SK-N-SH (cell line): ENCODE measurements at regions not wholly inside any gene's neighbourhood (a gene's known extent, or its start where the extent isn't known, plus 50 kb on each side); places are given as distances from the start of the nearest gene placed in this dataset.

Experiments used
- CTCF ChIP-seq: fragments of 200-600 bp; sonication (generic); IDR thresholded peaks from 2 replicates; pipeline ENCODE4 v1.6.1; 2017; ENCODE audit warnings: antibody characterized with exemption, mild to moderate bottlenecking, moderate library complexity
- ELF1 ChIP-seq: IDR thresholded peaks from 2 replicates; pipeline ENCODE4 v1.4.0; 2012
- FOXJ3 ChIP-seq: sonication (generic); formaldehyde crosslinking; IDR thresholded peaks from 2 replicates; pipeline ENCODE4 v1.5.1; 2020; ENCODE audit warnings: mild to moderate bottlenecking, missing genetic modification reagents
- NRF1 ChIP-seq: IDR thresholded peaks from 2 replicates; pipeline ENCODE4 v1.6.1; 2012; ENCODE audit warnings: low read depth, mild to moderate bottlenecking, low read length
- RFX5 ChIP-seq: IDR thresholded peaks from 2 replicates; pipeline ENCODE4 v1.6.1; 2012; ENCODE audit warnings: mild to moderate bottlenecking, improper control_type of control experiment, low read length
- TAF1 ChIP-seq: IDR thresholded peaks from 2 replicates; pipeline ENCODE4 v1.6.1; 2012; ENCODE audit warnings: low read depth, mild to moderate bottlenecking, low read length, moderate library complexity, borderline replicate concordance

GRCh38 chr2:125490308-125490707, 1165.7 kb upstream of the GYPC start:
- no peak for TF ChIP-seq CTCF
- no peak for TF ChIP-seq ELF1
- TF ChIP-seq TAF1, result no peak
- TF ChIP-seq FOXJ3 (CRISPR knock-in tag), result no peak
- TF ChIP-seq NRF1, result no peak
- TF ChIP-seq RFX5, result no peak
